Breast epithelium (tissue), 4 donors: ENCODE measurements at regions not wholly inside any gene's neighbourhood (a gene's known extent, or its start where the extent isn't known, plus 50 kb on each side); places are given as distances from the start of the nearest gene placed in this dataset.

Source experiments
- DNase-seq, 2 donors: peaks; one replicate each; pipeline ENCODE4 v3.0.0-alpha.2; 2019; ENCODE audit warnings: low spot score in 2 of 2
- H3K27ac ChIP-seq, 2 donors: fragments of 200-600 bp; sonication (generic) in 1 of 2; one replicate each; pipeline ENCODE4 v1.5.1; 2016 to 2019; ENCODE audit warnings: mild to moderate bottlenecking in 1 of 2
- H3K27me3 ChIP-seq, 2 donors: fragments of 200-600 bp; sonication (generic) in 1 of 2; one replicate each; pipeline versions ENCODE4 v1.5.1 to v1.6.0; 2017 to 2019; ENCODE audit warnings: control low read depth in 1 of 2, mild to moderate bottlenecking in 1 of 2
- H3K36me3 ChIP-seq: fragments of 200-600 bp; one replicate; pipeline ENCODE4 v1.5.1; 2019
- H3K4me1 ChIP-seq, 2 donors: fragments of 200-600 bp; sonication (generic); one replicate each; pipeline ENCODE4 v1.5.1; 2016 to 2019; ENCODE audit warnings: control low read depth in 1 of 2
- H3K4me3 ChIP-seq, 3 donors: fragments of 200-600 bp; sonication (generic); 1 replicate in 2 of 3; 2 replicates in 1 of 3; pipeline ENCODE4 v1.5.1; 2016 to 2019; ENCODE audit warnings: mild to moderate bottlenecking in 3 of 3, moderate library complexity in 2 of 3
- H3K9me3 ChIP-seq, 2 donors: fragments of 200-600 bp; sonication (generic) in 1 of 2; one replicate each; pipeline ENCODE4 v1.5.1; 2016 to 2019; ENCODE audit warnings: control low read depth in 1 of 2
- POLR2A ChIP-seq: fragments of 450-650 bp; IDR thresholded peaks from one replicate; pipeline ENCODE4 v1.6.1; 2016; ENCODE audit warnings: antibody characterized with exemption, mild to moderate bottlenecking, moderate library complexity
- POLR2AphosphoS5 ChIP-seq, 3 donors: sonication (generic); formaldehyde crosslinking; IDR thresholded peaks; one replicate each; pipeline ENCODE4 v1.6.1; 2017; ENCODE audit warnings: antibody characterized with exemption in 3 of 3
- intact Hi-C: fragments of 100-400 bp; cut with DNase I; formaldehyde crosslinking; loops from one replicate; pipeline ENCODE4 v1.15.1; 2023; ENCODE audit warnings: low total_unique reads
- TF ChIP-seq, protein P1 (sequence below), 3 donors: fragments of 450-650 bp; IDR thresholded peaks; one replicate each; pipeline ENCODE4 v1.5.1; 2016 to 2017; ENCODE audit warnings: antibody characterized with exemption in 3 of 3, mild to moderate bottlenecking in 3 of 3, moderate library complexity in 3 of 3

DNA sequence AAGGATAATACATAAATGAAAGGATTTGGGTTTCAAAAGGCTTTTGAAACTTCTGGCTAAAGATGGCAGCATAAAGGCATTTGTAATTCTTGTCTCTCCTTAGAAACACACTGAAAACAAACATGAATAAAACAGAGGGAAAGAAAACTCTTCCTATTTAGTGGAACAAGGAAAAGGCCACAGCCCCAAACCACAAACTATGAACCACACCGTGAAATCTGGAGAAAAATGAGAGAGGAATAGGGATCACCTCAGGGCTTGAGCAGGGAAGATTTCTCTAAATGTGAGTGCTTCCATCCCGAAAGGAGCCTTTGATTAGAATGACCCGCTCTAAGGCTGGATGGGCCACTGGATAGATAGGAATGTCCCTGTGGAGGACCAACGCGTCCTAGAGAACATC, 119.6 kb downstream of the SEC61B start:
- TF ChIP-seq POLR2AphosphoS5 (IDR thresholded peaks at IDR 0.05) (no peak), POLR2A (no peak)
- TF ChIP-seq, protein P1, sequence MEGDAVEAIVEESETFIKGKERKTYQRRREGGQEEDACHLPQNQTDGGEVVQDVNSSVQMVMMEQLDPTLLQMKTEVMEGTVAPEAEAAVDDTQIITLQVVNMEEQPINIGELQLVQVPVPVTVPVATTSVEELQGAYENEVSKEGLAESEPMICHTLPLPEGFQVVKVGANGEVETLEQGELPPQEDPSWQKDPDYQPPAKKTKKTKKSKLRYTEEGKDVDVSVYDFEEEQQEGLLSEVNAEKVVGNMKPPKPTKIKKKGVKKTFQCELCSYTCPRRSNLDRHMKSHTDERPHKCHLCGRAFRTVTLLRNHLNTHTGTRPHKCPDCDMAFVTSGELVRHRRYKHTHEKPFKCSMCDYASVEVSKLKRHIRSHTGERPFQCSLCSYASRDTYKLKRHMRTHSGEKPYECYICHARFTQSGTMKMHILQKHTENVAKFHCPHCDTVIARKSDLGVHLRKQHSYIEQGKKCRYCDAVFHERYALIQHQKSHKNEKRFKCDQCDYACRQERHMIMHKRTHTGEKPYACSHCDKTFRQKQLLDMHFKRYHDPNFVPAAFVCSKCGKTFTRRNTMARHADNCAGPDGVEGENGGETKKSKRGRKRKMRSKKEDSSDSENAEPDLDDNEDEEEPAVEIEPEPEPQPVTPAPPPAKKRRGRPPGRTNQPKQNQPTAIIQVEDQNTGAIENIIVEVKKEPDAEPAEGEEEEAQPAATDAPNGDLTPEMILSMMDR (IDR thresholded peaks at IDR 0.05): no peak
- no peak overlapping the region for H3K4me3 ChIP-seq
- no peak for DNase-seq
- no peaks in the 10 kb centered on the region for H3K4me1 ChIP-seq
- no peaks in the 10 kb centered on the region for H3K36me3 ChIP-seq
- no peak overlapping the region for H3K27ac ChIP-seq
- no peaks in the 10 kb centered on the region for H3K27me3 ChIP-seq
- H3K9me3 ChIP-seq: no peaks in the 10 kb centered on the region
- intact Hi-C loops: no loop called here

- no peak for TF ChIP-seq POLR2AphosphoS5 (IDR thresholded peaks at IDR 0.05)
- TF ChIP-seq POLR2A: no peak
- TF ChIP-seq, protein P1 (IDR thresholded peaks at IDR 0.05): no peak
- no peaks in the 10 kb centered on the region for H3K27me3 ChIP-seq
- intact Hi-C loops: no loop called here
- H3K9me3 ChIP-seq: no peaks in the 10 kb centered on the region
- DNase-seq: no peak
- H3K4me1 ChIP-seq: no peaks in the 10 kb centered on the region
- no peak overlapping the region for H3K4me3 ChIP-seq
- no peaks in the 10 kb centered on the region for H3K36me3 ChIP-seq
- H3K27ac ChIP-seq: peak overlapping the region in 1 of 2 donors; percentile 69
Measured at GRCh38 chr9:99345451-99345850, 123.4 kb downstream of the SEC61B start.

GRCh38 chr9:99345942-99346341, 123.9 kb downstream of the SEC61B start:
- intact Hi-C loops: no loop called here

DNA sequence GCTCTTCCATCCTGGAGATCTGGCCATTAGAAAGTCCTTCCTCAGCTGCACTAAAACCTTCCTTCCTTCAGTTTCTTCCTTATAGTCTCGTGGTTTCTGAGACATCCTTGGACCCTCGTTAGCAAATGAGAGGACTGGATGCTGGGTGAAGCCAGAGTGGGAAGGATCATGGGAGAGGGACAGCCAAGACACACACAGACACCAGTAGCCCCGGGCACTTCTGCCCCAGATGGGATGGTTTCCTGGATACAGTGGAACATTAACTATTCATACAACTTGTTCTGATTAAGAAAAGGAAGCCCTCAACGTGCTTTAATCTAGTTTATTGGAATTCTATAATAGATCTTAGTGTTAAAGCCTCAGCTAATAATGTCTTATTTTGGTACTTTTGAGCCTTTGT, 125.5 kb downstream of the SEC61B start:
- DNase-seq: no peak
- intact Hi-C loops: no loop called here

More at GRCh38 chr9:99345942-99346341, 123.9 kb downstream of the SEC61B start:
- Histone ChIP-seq H3K27ac (peak overlapping the region in 1 of 2 donors; percentile 68), H3K9me3 (no peaks in the 10 kb centered on the region), H3K36me3 (no peaks in the 10 kb centered on the region), H3K4me3 (no peak overlapping the region), H3K27me3 (no peaks in the 10 kb centered on the region), H3K4me1 (no peaks in the 10 kb centered on the region)
- TF ChIP-seq POLR2A (no peak), POLR2AphosphoS5 (IDR thresholded peaks at IDR 0.05) (no peak)
- TF ChIP-seq, protein P1 (IDR thresholded peaks at IDR 0.05): no peak
- DNase-seq: no peak

DNA sequence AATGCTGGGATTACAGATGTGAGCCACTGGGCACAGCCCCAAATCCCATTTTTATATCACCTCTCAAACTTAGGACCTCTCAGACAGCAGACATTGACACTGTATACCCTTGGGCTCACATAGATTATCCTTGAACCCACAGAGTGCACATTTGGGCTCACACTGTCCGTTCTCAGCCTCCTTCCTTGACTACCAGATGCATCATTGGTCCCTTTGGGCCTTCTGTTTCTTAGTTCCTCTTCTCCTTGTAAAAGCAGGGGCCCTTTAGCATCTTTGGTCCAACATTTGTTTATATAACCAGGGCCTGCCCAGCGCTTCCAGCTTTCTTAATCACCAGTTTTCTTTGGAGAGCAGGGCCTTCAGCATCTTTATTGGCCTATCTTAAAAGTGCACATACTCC, 126.2 kb downstream of the SEC61B start:
- no peak for DNase-seq
- H3K27ac ChIP-seq: no peak overlapping the region
- H3K36me3 ChIP-seq: no peaks in the 10 kb centered on the region
- H3K27me3 ChIP-seq: no peaks in the 10 kb centered on the region
- intact Hi-C loops: no loop called here
- TF ChIP-seq POLR2AphosphoS5 (IDR thresholded peaks at IDR 0.05) (no peak), POLR2A (no peak)
- TF ChIP-seq, protein P1 (IDR thresholded peaks at IDR 0.05): no peak
- H3K9me3 ChIP-seq: no peaks in the 10 kb centered on the region
- no peaks in the 10 kb centered on the region for H3K4me1 ChIP-seq
- H3K4me3 ChIP-seq: no peak overlapping the region

More for the DNA sequence above, 125.5 kb downstream of the SEC61B start:
- no peak for TF ChIP-seq POLR2A
- TF ChIP-seq, protein P1 (IDR thresholded peaks at IDR 0.05): no peak
- no peak for TF ChIP-seq POLR2AphosphoS5 (IDR thresholded peaks at IDR 0.05)
- Histone ChIP-seq H3K36me3 (no peaks in the 10 kb centered on the region), H3K4me3 (no peak overlapping the region), H3K9me3 (no peaks in the 10 kb centered on the region), H3K27me3 (no peaks in the 10 kb centered on the region), H3K4me1 (no peaks in the 10 kb centered on the region), H3K27ac (no peak overlapping the region)
